Thoracic aorta (tissue), 2 donors: ENCODE measurements at regions not wholly inside any gene's neighbourhood (a gene's known extent, or its start where the extent isn't known, plus 50 kb on each side); places are given as distances from the start of the nearest gene placed in this dataset.
"Not testable (repeated sequence)": the region's sequence is repeated elsewhere in the genome, so short reads cannot be mapped to it uniquely, and the experiment has no call there.

Source experiments
- ATAC-seq: fragments of 150-250 bp; one replicate; pipeline ENCODE4 v1.8.0; 2017; ENCODE audit warnings: low read depth; ENCODE audit not compliant: insufficient number of reproducible peaks, low FRiP score
- DNase-seq: peaks from one replicate; pipeline ENCODE4 v3.0.0-alpha.2; 2020; ENCODE audit warnings: low spot score
- H3K27ac ChIP-seq, 2 donors: fragments of 200-600 bp; sonication (generic); 1 replicate in 1 of 2; 2 replicates in 1 of 2; pipeline ENCODE4 v1.5.1; 2016; ENCODE audit warnings: mild to moderate bottlenecking in 2 of 2, moderate library complexity in 2 of 2
- H3K27me3 ChIP-seq: fragments of 200-600 bp; sonication (generic); replicated peaks from 2 replicates; pipeline ENCODE4 v1.6.0; 2016; ENCODE audit warnings: mild to moderate bottlenecking; ENCODE audit not compliant: insufficient read depth
- H3K36me3 ChIP-seq: fragments of 200-600 bp; sonication (generic); one replicate; pipeline ENCODE4 v1.5.1; 2016
- H3K4me1 ChIP-seq, 2 donors: fragments of 200-600 bp; sonication (generic); 1 replicate in 1 of 2; 2 replicates in 1 of 2; pipeline versions ENCODE4 v1.5.1 to v1.6.0; 2016; ENCODE audit warnings: low read depth in 2 of 2, mild to moderate bottlenecking in 1 of 2; ENCODE audit not compliant: control insufficient read depth in 1 of 2
- H3K4me3 ChIP-seq: fragments of 200-600 bp; sonication (generic); 2 replicates; pipeline ENCODE4 v1.5.1; 2016; ENCODE audit warnings: mild to moderate bottlenecking
- H3K9me3 ChIP-seq: fragments of 200-600 bp; sonication (generic); 2 replicates; pipeline ENCODE4 v1.5.1; 2016
- TF ChIP-seq, protein P1 (sequence below): fragments of 200-600 bp; sonication (generic); IDR thresholded peaks from one replicate; pipeline ENCODE4 v1.5.1; 2019; ENCODE audit warnings: antibody characterized with exemption

DNA sequence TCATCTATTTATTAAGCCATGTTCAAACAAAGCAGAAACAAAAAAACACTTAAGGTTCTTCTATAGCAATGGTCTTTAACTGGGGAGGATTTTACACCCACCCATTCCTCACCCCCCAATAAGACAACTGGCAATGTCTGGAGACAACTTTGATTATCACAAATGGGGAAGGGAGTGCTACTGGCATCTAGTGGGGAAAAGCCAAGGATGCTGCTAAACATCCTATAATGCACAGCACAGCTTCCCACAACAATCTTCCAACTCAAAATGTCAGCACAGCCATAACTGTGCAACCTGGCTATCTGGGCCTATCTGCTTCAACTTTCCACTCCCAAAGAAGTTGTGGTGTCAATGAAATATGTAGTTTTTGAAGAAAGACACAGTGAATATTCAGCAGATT, 1044.4 kb downstream of the CDH8 start:
- H3K4me1 ChIP-seq: no peaks in the 10 kb centered on the region
- DNase-seq (no peak), ATAC-seq (no peak)
- H3K9me3 ChIP-seq: no peaks in the 10 kb centered on the region
- no peak overlapping the region for H3K27ac ChIP-seq
- H3K36me3 ChIP-seq: no peaks in the 10 kb centered on the region
- H3K27me3 ChIP-seq: no peaks in the 10 kb centered on the region
- no peak overlapping the region for H3K4me3 ChIP-seq
- TF ChIP-seq, protein P1, sequence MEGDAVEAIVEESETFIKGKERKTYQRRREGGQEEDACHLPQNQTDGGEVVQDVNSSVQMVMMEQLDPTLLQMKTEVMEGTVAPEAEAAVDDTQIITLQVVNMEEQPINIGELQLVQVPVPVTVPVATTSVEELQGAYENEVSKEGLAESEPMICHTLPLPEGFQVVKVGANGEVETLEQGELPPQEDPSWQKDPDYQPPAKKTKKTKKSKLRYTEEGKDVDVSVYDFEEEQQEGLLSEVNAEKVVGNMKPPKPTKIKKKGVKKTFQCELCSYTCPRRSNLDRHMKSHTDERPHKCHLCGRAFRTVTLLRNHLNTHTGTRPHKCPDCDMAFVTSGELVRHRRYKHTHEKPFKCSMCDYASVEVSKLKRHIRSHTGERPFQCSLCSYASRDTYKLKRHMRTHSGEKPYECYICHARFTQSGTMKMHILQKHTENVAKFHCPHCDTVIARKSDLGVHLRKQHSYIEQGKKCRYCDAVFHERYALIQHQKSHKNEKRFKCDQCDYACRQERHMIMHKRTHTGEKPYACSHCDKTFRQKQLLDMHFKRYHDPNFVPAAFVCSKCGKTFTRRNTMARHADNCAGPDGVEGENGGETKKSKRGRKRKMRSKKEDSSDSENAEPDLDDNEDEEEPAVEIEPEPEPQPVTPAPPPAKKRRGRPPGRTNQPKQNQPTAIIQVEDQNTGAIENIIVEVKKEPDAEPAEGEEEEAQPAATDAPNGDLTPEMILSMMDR: no peak

DNA sequence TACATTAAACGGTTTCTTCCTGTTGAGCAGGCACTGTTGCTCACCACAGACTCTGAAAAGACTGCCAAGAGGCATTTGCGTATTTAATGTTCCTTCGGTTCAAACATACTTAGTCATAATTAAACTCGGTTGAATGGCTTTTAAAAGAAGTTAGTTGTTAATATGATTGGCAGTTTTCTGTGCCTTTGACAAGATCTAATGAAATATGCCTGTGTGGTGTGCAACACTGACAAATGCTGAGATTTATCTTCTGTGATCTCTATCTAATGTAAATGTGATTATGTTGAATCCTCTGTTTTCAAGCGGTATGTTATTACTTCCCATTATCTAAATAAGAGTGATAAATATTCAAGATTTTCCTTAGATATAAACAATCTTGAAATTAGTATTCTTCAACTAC, 1046.6 kb downstream of the CDH8 start:
- Histone ChIP-seq H3K4me3 (no peak overlapping the region), H3K36me3 (no peaks in the 10 kb centered on the region), H3K27ac (no peak overlapping the region), H3K27me3 (no peaks in the 10 kb centered on the region), H3K4me1 (no peaks in the 10 kb centered on the region), H3K9me3 (no peaks in the 10 kb centered on the region)
- ATAC-seq (no peak), DNase-seq (no peak)
- TF ChIP-seq, protein P1: no peak

DNA sequence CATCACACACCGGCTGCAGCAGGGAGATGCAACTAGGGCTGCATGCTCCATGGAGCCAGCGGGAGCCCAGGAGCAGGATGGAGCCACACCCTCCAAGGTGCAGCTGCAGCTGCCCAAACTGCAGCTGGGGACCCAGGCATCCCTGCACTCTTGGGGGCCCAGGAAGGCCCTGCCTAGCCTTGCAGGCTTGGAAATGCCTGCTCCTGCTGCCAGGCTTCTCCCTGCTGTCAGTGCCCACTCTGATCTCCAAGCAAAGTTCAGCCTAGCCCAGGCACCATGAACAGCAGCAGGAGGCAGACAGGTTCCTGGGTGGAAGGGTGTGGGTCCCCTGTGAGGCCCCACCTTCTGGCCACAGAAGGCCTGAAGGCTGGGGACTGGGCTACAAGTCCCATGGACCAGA, 1057.1 kb downstream of the CDH8 start:
- no peaks in the 10 kb centered on the region for H3K4me1 ChIP-seq
- H3K27ac ChIP-seq: no peak overlapping the region
- no peaks in the 10 kb centered on the region for H3K36me3 ChIP-seq
- no peak for DNase-seq
- TF ChIP-seq, protein P1: no peak
- no peak overlapping the region for H3K4me3 ChIP-seq
- H3K27me3 ChIP-seq: no peaks in the 10 kb centered on the region
- ATAC-seq: no peak
- no peaks in the 10 kb centered on the region for H3K9me3 ChIP-seq

DNA sequence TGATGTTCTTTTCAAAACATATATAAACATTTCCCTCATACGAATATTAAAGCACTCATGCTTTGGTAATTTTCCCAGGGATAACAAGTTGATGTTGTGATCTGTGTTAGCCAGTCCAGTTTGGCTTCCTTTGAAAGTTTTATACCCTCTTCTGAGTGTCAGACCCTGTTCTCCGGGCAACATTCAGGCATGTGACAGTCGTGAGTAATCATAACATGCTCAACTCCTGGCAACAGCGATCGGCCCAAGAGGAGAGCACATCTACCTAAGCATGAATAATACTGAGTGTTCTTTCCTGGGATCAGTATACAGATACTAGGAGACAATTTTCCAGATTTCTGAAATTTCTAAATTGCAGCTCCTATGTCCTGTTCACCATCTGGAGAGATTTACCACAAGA, 1086.4 kb downstream of the CDH8 start:
- DNase-seq (no peak), ATAC-seq (no peak)
- TF ChIP-seq, protein P1: no peak
- Histone ChIP-seq H3K9me3 (no peaks in the 10 kb centered on the region), H3K36me3 (no peaks in the 10 kb centered on the region), H3K27ac (no peak overlapping the region), H3K27me3 (no peaks in the 10 kb centered on the region), H3K4me3 (no peak overlapping the region), H3K4me1 (no peaks in the 10 kb centered on the region)

DNA sequence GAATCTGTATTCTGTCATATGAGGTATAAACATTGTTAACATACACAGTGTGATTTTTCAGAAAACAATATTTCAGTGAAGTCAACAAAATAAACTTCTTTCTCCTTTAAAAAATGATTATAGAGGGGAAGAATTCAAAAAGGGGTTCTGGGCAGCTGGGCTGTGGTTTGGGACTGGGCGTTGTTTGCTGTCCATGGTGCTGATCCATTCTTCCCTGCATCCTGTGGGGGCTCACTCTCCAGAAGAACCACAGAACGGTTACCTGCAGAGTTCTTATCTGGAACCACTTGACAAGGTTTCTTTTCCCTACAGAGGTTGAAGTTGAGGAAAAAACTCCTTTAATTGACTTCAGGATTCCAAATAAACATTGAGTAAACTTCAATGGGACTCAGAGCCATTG, 1091.0 kb downstream of the CDH8 start:
- H3K27ac ChIP-seq: no peak overlapping the region
- no peaks in the 10 kb centered on the region for H3K36me3 ChIP-seq
- TF ChIP-seq, protein P1: no peak
- H3K9me3 ChIP-seq: no peaks in the 10 kb centered on the region
- H3K4me1 ChIP-seq: no peaks in the 10 kb centered on the region
- H3K27me3 ChIP-seq: no peaks in the 10 kb centered on the region
- ATAC-seq (no peak), DNase-seq (no peak)
- H3K4me3 ChIP-seq: no peak overlapping the region

DNA sequence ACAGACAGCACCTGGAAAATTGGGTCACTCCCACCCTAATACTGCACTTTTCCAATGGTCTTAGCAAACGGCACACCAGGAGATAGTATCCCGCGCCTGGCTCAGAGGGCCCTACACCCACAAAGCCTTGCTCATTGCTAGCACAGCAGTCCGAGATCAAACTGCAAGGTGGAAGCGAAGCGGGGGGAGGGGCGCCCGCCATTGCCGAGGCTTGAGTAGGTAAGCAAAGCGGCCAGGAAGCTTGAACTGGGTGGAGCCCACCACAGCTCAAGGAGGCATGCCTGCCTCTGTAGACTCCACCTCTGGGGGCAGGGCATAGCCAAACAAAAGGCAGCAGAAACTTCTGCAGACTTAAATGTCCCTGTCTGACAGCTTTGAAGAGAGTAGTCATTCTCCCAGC, 1100.0 kb downstream of the CDH8 start:
- not testable (repeated sequence) for H3K36me3 ChIP-seq, H3K27me3 ChIP-seq, H3K9me3 ChIP-seq, H3K27ac ChIP-seq, ATAC-seq, H3K4me3 ChIP-seq, DNase-seq, H3K4me1 ChIP-seq
